Muscle of leg (tissue), 3 donors: ENCODE measurements at regions not wholly inside any gene's neighbourhood (a gene's known extent, or its start where the extent isn't known, plus 50 kb on each side); places are given as distances from the start of the nearest gene placed in this dataset.

Experiments used
- DNase-seq: peaks from one replicate; pipeline ENCODE4 v3.0.0; 2013
- H3K27ac ChIP-seq: one replicate; pipeline ENCODE4 v1.5.1; 2013; ENCODE audit warnings: mild to moderate bottlenecking, low read length, control low read depth
- H3K27me3 ChIP-seq: one replicate; pipeline ENCODE4 v1.6.1; 2013; ENCODE audit warnings: low read length; ENCODE audit not compliant: control insufficient read depth, insufficient read depth
- H3K36me3 ChIP-seq: one replicate; pipeline ENCODE4 v1.6.1; 2013; ENCODE audit warnings: low read length; ENCODE audit not compliant: control insufficient read depth, insufficient read depth
- H3K4me1 ChIP-seq: one replicate; pipeline ENCODE4 v1.6.1; 2013; ENCODE audit warnings: low read length; ENCODE audit not compliant: control insufficient read depth, insufficient read depth
- H3K4me3 ChIP-seq: one replicate; pipeline ENCODE4 v1.5.1; 2013; ENCODE audit warnings: low read length, control low read depth
- H3K9me3 ChIP-seq: replicated peaks from 2 replicates; pipeline ENCODE4 v1.6.1; 2013; ENCODE audit warnings: low read depth, low read length; ENCODE audit not compliant: control insufficient read depth
- WGBS: methylation state at CpG from one replicate; pipeline ENCODE4 v1.1.5; 2013; ENCODE audit warnings: missing lambda C conversion rate; ENCODE audit not compliant: insufficient coverage; 5-methylcytosine and 5-hydroxymethylcytosine counted together

GRCh38 chr20:11549172-11550103 lies 368.3 kb upstream of the BTBD3 start:
- 81% methylated on average over 3 of the region's 6 CpGs for WGBS
- H3K27me3 ChIP-seq: no peaks in the 10 kb centered on the region
- no peak overlapping the region for H3K4me3 ChIP-seq
- no peak overlapping the region for H3K27ac ChIP-seq
- H3K4me1 ChIP-seq: peaks cover 3% of the 10 kb centered on the region
- no peaks in the 10 kb centered on the region for H3K9me3 ChIP-seq
- no peaks in the 10 kb centered on the region for H3K36me3 ChIP-seq
- DNase-seq: no peak

- Histone ChIP-seq H3K4me3 (no peak overlapping the region), H3K27me3 (no peaks in the 10 kb centered on the region), H3K27ac (no peak overlapping the region), H3K36me3 (no peaks in the 10 kb centered on the region), H3K9me3 (no peaks in the 10 kb centered on the region), H3K4me1 (peaks cover 3% of the 10 kb centered on the region)
- no peak for DNase-seq
- 90% methylated on average over 5 of the region's 8 CpGs for WGBS
Measured at GRCh38 chr20:11550657-11551338, 366.9 kb upstream of the BTBD3 start.

DNA sequence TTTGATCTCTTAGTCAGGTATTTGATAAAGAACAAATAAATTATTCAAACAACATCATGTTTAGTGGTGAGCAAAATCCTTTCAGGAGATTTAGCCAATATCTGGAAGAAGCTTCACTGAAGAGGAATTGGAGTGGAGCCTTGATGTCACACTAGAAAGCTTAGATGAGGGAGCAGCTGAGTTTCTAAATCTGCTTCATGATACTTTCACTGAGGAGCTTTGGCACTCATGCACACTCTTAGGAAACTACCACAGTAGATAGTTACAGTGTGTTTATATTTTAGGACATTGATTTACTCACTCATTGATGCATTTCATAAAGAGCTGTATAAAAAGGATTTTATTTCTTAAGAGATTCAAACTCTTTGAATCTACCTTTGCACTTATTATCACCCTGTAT lies 366.2 kb upstream of the BTBD3 start:
- H3K4me1 ChIP-seq: peaks cover 3% of the 10 kb centered on the region
- no peaks in the 10 kb centered on the region for H3K27me3 ChIP-seq
- no peak overlapping the region for H3K4me3 ChIP-seq
- H3K27ac ChIP-seq: peak overlapping the region; percentile 44
- no peaks in the 10 kb centered on the region for H3K36me3 ChIP-seq
- peak; percentile 44 for DNase-seq
- H3K9me3 ChIP-seq: no peaks in the 10 kb centered on the region

DNA sequence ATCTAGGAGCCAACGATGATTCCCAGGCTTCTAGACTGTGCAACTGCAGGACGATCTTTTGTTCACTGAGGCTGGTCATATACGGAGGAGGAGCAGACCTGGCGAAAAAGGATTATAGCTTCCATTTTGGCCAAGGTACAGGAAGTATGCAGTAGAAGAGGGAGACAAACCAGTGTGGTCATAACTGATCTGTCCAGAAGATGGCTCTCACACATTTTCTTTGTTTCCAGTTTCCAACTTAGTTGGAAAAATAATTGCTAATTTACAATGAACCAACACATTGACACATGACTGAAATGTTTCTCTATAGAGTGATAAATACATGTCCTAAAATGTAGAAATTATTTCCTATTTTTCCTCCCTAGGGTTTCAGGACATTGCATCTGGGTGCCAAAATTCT lies 364.1 kb upstream of the BTBD3 start:
- 83% methylated on average over 2 of the region's 4 CpGs for WGBS
- H3K27me3 ChIP-seq: no peaks in the 10 kb centered on the region
- no peak overlapping the region for H3K4me3 ChIP-seq
- H3K36me3 ChIP-seq: no peaks in the 10 kb centered on the region
- H3K27ac ChIP-seq: no peak overlapping the region
- no peaks in the 10 kb centered on the region for H3K9me3 ChIP-seq
- DNase-seq: peak; percentile 16
- H3K4me1 ChIP-seq: peaks cover 3% of the 10 kb centered on the region

DNA sequence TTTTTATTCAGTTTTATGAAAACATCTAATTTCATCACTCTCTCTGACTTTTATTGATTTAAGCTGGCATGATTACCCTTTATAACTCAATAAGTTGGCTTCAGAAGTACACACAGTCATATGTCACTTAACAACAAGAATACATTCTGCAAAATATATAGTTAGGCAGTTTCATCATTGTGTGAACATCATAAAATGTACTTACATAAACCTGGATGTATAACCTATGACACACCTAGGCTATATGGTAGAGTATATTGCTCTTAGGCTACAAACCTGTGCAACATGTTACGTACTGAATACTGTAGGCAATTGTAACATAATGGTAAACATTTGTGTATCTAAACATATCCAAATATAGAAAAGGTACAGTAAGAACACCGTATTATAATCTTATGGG lies 362.2 kb upstream of the BTBD3 start:
- Histone ChIP-seq H3K9me3 (no peaks in the 10 kb centered on the region), H3K36me3 (no peaks in the 10 kb centered on the region), H3K4me3 (no peak overlapping the region), H3K4me1 (peaks cover 3% of the 10 kb centered on the region), H3K27ac (no peak overlapping the region), H3K27me3 (no peaks in the 10 kb centered on the region)
- WGBS: no CpG with 5 or more reads among the region's 2 CpGs
- no peak for DNase-seq

- H3K4me1 ChIP-seq: peaks cover 3% of the 10 kb centered on the region
- H3K4me3 ChIP-seq: no peak overlapping the region
- H3K9me3 ChIP-seq: no peaks in the 10 kb centered on the region
- no peaks in the 10 kb centered on the region for H3K27me3 ChIP-seq
- DNase-seq: no peak
- H3K36me3 ChIP-seq: no peaks in the 10 kb centered on the region
- WGBS: no CpG with 5 or more reads among the region's 2 CpGs
- no peak overlapping the region for H3K27ac ChIP-seq
Measured at GRCh38 chr20:11556410-11556809, 361.3 kb upstream of the BTBD3 start.

DNA sequence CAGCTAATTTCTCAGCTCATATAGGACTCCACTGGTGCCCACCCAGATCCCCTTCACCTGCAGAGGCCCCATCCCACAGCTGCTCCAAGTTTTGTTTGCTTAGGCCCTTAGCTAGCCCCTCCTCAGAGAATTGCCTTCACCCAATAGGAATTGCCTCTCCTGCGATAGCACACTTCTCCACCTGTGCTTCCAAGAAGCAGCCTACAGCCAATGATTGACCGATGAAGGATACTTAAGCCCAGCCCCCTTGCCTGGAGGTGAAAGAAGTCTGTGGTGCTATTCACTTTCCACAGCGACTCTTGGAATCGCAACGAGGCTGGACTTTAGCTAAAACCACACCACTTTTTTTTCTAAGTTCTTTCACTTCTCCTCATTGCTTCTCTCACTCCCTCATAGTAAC lies 353.2 kb upstream of the BTBD3 start:
- no peak for DNase-seq
- Histone ChIP-seq H3K27ac (no peak overlapping the region), H3K4me1 (no peaks in the 10 kb centered on the region), H3K4me3 (no peak overlapping the region), H3K9me3 (no peaks in the 10 kb centered on the region), H3K27me3 (no peaks in the 10 kb centered on the region), H3K36me3 (no peaks in the 10 kb centered on the region)
- WGBS: 94% methylated on average over 3 of the region's 5 CpGs

DNA sequence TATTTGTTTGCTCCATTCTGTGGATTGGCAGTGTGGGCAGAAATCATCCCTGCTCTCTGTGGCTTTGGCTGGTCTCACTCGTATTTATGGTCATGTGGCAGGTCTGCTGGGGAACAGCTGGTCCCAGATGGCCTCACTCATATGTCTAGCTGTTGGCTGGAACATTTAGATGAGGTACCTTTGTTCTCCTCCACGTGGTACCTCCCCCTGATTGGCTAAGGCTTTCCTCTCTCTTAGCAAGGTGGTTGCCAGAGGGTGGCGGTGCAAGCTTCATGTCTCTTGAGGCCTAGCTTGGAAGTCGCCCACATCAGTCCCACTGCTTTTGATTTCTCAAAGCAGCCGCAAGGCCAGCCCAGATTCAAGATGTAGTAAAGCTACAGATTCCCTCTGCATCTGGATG lies 348.5 kb upstream of the BTBD3 start:
- no peak overlapping the region for H3K27ac ChIP-seq
- H3K27me3 ChIP-seq: no peaks in the 10 kb centered on the region
- H3K4me3 ChIP-seq: no peak overlapping the region
- H3K4me1 ChIP-seq: no peaks in the 10 kb centered on the region
- peak; percentile 10 for DNase-seq
- WGBS: 53% methylated on average over 4 of the region's 5 CpGs
- H3K9me3 ChIP-seq: no peaks in the 10 kb centered on the region
- H3K36me3 ChIP-seq: no peaks in the 10 kb centered on the region

DNA sequence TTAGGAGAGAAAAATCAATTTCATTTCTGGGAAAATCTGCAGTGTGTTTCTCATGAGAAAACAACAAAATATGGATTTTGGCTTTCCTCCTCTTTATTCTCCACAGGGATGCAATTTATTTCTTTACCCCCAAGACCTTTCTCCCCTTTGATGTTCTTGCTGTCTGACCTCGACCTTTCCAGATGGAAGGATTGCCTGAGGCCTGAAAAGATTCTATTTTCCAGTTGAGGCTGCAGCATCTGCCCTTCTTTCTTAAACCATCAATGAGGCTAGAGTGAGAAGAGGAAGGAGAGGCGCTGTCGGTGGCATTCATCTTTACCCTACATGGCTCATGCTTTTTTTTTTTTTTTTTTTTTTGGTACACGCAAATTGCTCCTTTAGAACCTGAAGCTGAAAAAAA lies 344.2 kb upstream of the BTBD3 start:
- H3K36me3 ChIP-seq: no peaks in the 10 kb centered on the region
- peak; percentile 11 for DNase-seq
- no peaks in the 10 kb centered on the region for H3K9me3 ChIP-seq
- H3K27ac ChIP-seq: no peak overlapping the region
- no CpG with 5 or more reads among the region's 4 CpGs for WGBS
- H3K4me1 ChIP-seq: no peaks in the 10 kb centered on the region
- no peak overlapping the region for H3K4me3 ChIP-seq
- no peaks in the 10 kb centered on the region for H3K27me3 ChIP-seq

DNA sequence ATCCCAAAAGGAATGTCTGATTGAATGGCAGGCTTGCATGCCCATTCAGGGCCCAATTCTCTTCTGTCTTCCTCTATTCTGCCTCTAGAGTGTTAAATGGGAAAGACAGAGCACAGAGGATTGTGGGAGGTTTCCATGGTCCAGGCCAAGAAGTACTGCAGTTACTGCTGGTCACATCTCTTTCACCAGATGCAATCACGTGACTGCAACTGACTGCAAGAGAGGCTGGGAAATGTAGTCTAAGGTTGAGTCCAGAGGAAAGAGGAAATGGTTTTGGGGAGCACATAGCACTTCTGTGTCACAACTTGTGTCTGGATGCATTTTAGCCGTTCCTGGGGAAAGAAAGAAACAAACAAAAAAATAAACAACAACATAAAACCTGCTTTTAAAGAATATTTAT lies 336.4 kb upstream of the BTBD3 start:
- WGBS: 100% methylated on average over 1 of the region's 2 CpGs
- H3K27ac ChIP-seq: no peak overlapping the region
- H3K4me1 ChIP-seq: no peaks in the 10 kb centered on the region
- no peak overlapping the region for H3K4me3 ChIP-seq
- DNase-seq: peak; percentile 7
- H3K9me3 ChIP-seq: no peaks in the 10 kb centered on the region
- H3K27me3 ChIP-seq: no peaks in the 10 kb centered on the region
- no peaks in the 10 kb centered on the region for H3K36me3 ChIP-seq
